Lower leg skin (tissue), 4 donors: ENCODE measurements at regions not wholly inside any gene's neighbourhood (a gene's known extent, or its start where the extent isn't known, plus 50 kb on each side); places are given as distances from the start of the nearest gene placed in this dataset.

Source experiments
- DNase-seq, 2 donors: peaks; one replicate each; pipeline ENCODE4 v3.0.0-alpha.2; 2019; ENCODE audit warnings: low spot score in 2 of 2
- H3K4me3 ChIP-seq: fragments of 200-600 bp; sonication (generic); 2 replicates; pipeline ENCODE4 v1.5.1; 2017; ENCODE audit warnings: mild to moderate bottlenecking, low read depth; ENCODE audit not compliant: poor library complexity, severe bottlenecking
- POLR2A ChIP-seq, 2 donors: fragments of 450-650 bp; IDR thresholded peaks; one replicate each; pipeline ENCODE4 v1.6.1; 2016 to 2017; ENCODE audit warnings: antibody characterized with exemption in 2 of 2, mild to moderate bottlenecking in 1 of 2, moderate library complexity in 1 of 2
- WGBS, 2 donors: methylation state at CpG; one replicate each; pipeline ENCODE4 v1.1.5; 2018; 5-methylcytosine and 5-hydroxymethylcytosine counted together
- intact Hi-C: fragments of 100-400 bp; cut with DNase I; formaldehyde crosslinking; loops from one replicate; pipeline ENCODE4 v1.15.0; 2023; ENCODE audit warnings: low total_unique reads
- TF ChIP-seq, protein P1 (sequence below), 3 donors: fragments of 450-650 bp; IDR thresholded peaks; one replicate each; pipeline ENCODE4 v1.5.1; 2016; ENCODE audit warnings: antibody characterized with exemption in 3 of 3, mild to moderate bottlenecking in 3 of 3, moderate library complexity in 2 of 3

DNA sequence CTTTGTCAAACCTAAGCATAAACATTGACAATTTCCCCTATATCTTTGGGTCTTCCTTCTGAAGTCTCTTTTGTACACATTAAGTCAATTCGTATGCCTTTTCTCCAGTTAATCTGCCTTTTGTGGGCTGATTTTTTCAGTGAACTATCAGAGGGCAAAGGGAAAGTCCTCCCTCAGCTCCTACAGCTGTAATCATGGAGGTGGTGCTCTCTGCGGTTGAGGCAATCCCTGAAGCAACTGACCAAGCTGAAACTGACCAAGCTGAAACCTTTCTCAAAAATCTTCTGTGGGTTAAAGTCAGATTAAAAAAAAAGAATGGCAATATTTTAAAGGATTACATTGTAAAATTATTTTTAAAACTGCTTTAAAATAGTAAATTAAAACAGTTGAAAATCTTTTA is 105.8 kb upstream of the DNAJC10 start:
- WGBS, 2 donors: 77 to 79% methylated on average over 2 of the region's 2 CpGs
- no peak overlapping the region for H3K4me3 ChIP-seq
- intact Hi-C loops: no loop called here
- TF ChIP-seq, protein P1, sequence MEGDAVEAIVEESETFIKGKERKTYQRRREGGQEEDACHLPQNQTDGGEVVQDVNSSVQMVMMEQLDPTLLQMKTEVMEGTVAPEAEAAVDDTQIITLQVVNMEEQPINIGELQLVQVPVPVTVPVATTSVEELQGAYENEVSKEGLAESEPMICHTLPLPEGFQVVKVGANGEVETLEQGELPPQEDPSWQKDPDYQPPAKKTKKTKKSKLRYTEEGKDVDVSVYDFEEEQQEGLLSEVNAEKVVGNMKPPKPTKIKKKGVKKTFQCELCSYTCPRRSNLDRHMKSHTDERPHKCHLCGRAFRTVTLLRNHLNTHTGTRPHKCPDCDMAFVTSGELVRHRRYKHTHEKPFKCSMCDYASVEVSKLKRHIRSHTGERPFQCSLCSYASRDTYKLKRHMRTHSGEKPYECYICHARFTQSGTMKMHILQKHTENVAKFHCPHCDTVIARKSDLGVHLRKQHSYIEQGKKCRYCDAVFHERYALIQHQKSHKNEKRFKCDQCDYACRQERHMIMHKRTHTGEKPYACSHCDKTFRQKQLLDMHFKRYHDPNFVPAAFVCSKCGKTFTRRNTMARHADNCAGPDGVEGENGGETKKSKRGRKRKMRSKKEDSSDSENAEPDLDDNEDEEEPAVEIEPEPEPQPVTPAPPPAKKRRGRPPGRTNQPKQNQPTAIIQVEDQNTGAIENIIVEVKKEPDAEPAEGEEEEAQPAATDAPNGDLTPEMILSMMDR (IDR thresholded peaks at IDR 0.05): no peak
- no peak for TF ChIP-seq POLR2A (IDR thresholded peaks at IDR 0.05)
- no peak for DNase-seq

DNA sequence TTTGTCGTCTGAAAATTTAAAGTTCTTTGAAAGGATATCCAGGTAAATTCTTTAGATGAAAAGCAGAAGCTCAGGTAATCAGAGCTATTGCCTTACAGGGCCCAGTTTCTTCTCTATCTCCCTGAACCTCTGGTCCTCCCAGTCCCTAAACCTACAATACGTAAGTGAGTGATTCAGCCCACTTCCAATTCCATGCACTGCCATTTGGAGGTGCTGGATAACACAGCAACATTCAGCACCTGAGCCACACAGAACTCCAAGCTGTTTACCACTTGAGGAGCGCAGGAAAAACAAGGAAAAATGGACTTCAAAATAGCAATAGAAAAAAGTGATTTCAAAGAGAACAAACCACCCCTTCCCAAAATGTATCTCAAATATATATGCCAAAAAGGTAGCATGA is 105.0 kb upstream of the DNAJC10 start:
- intact Hi-C loops: no loop called here
- WGBS, 2 donors: 90 to 93% methylated on average over 3 of the region's 3 CpGs
- no peak overlapping the region for H3K4me3 ChIP-seq
- TF ChIP-seq, protein P1 (IDR thresholded peaks at IDR 0.05): no peak
- no peak for TF ChIP-seq POLR2A (IDR thresholded peaks at IDR 0.05)
- no peak for DNase-seq

DNA sequence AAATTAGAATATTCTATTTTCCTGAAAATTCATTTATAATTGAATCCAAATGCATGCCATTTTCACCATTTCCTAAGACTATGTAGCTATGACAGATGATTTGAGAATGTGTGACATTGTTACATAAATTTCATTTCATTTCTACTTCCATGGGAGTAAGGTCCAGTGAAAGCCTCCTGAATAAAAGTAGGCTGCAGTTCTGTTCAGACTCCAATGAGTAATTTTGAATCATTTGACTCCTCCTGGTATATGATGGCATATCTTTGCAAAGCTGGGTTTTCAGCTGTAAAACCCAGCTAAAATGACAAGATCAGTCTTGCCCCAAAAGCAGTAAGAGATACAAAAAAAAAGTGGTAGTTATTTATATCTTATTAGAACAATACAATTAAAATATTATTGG is 101.0 kb upstream of the DNAJC10 start:
- no peak for TF ChIP-seq POLR2A (IDR thresholded peaks at IDR 0.05)
- TF ChIP-seq, protein P1 (IDR thresholded peaks at IDR 0.05): no peak
- no peak overlapping the region for H3K4me3 ChIP-seq
- DNase-seq: no peak
- intact Hi-C loops: no loop called here

DNA sequence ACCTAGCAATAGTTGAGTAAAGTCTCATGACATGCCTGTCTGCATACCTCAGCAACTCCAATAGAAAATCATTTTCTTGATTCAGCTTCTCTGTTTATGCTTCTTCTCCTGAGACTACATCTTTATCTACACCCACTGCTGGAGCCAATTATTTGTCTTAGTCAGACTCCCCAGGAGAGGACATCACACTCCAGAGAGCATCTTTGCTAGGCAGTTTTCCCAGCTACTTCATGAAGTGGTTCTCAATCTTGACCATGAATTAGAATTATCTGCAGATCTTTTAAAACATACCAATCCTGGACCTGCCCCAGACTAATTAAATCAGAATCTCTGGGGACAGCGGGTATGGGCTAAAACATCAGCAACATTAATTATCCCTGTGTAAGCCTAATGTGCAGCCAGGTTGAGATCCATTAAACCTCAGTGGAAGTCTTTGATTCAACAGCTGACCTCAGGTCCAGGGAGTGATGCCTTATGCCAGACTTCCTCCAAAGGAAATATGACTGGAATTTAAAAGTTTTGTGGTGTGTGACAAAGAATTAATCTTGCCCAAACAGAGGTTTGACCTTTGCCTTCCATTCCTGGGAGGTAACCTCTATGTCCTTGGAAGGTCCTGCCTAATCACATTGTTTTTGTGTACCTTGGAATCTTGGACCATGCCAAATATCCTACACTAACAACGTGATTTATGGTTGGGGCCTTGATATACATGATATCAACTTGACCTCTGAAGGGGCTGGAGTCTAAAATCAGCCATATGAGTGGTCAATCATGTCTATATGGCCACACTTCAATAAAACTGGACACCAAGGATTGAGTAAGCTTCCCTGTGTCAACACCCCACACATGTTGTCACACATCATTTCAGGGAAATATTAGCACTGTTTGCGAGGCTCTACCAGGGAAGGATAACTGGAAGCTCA is 99.3 kb upstream of the DNAJC10 start:
- TF ChIP-seq POLR2A (IDR thresholded peaks at IDR 0.05): no peak
- TF ChIP-seq, protein P1 (IDR thresholded peaks at IDR 0.05): no peak
- WGBS, 2 donors: 78 to 83% methylated on average over 3 of the region's 3 CpGs
- no peak for DNase-seq
- H3K4me3 ChIP-seq: no peak overlapping the region
- intact Hi-C loops: no loop called here

DNA sequence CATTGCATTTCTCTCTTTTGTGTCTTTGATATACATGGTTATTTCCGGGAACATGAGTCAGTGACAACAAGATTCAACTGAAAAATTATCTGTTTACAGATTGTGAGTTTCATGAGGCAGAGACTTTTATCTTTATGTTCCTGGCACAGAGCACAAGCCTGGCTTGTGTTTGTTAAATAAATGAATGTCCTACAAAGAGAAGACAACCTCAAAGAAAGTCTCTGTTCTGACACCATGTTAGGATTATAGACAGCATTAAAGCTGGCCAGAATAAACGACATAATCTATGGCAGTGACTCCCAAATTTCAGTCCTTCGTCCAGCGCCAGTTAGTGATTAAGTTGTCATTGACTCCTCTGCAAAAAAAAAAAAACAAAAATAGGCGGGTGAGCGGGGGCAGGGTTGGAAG is 97.4 kb upstream of the DNAJC10 start:
- 55 to 62% methylated on average over 6 of the region's 6 CpGs for WGBS, 2 donors
- DNase-seq: no peak
- intact Hi-C loops: no loop called here
- TF ChIP-seq POLR2A (IDR thresholded peaks at IDR 0.05): no peak
- TF ChIP-seq, protein P1 (IDR thresholded peaks at IDR 0.05): no peak
- no peak overlapping the region for H3K4me3 ChIP-seq

DNA sequence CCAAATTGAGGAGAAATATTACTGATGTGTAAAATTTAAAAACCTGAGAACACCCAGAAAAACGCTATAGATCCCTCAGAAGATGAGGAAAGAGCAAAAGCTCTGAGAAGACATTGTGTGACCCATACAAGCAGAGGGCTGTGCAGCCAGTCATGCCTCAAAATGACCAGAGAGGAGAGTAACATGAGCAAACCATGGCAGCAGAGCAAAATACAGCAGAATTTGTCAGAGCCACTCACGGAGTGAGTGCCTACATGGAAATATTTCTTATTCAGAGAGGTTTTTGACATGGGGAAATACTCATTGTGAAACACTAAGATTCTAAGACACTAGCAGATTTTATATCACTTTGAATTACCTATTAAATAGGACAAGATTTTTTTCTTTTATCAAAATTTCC is 96.8 kb upstream of the DNAJC10 start:
- whole genome bisulfite sequencing, 2 donors: 87 to 93% methylated on average over 2 of the region's 2 CpGs
- intact Hi-C loops: no loop called here
- no peak overlapping the region for H3K4me3 ChIP-seq
- TF ChIP-seq, protein P1 (IDR thresholded peaks at IDR 0.05): no peak
- no peak for TF ChIP-seq POLR2A (IDR thresholded peaks at IDR 0.05)
- DNase-seq: no peak
